IPS DF 6.9 (cell line): ENCODE measurements at regions not wholly inside any gene's neighbourhood (a gene's known extent, or its start where the extent isn't known, plus 50 kb on each side); places are given as distances from the start of the nearest gene placed in this dataset.
"Not testable (repeated sequence)": the region's sequence is repeated elsewhere in the genome, so short reads cannot be mapped to it uniquely, and the experiment has no call there.

Source experiments
- DNase-seq: peaks from one replicate; pipeline ENCODE4 v3.0.0-alpha.2; 2013; ENCODE audit warnings: low read depth, low spot score
- H3K27ac ChIP-seq: one replicate; pipeline ENCODE4 v1.5.1; 2013; ENCODE audit warnings: low read length, control low read depth
- H3K27me3 ChIP-seq: 2 replicates; pipeline ENCODE4 v1.6.1; 2013; ENCODE audit warnings: mild to moderate bottlenecking, low read length; ENCODE audit not compliant: control insufficient read depth, insufficient read depth
- H3K36me3 ChIP-seq: 2 replicates; pipeline ENCODE4 v1.6.1; 2013; ENCODE audit warnings: low read length; ENCODE audit not compliant: control insufficient read depth, insufficient read depth
- H3K4me1 ChIP-seq: 2 replicates; pipeline ENCODE4 v1.6.1; 2013; ENCODE audit warnings: low read length; ENCODE audit not compliant: control insufficient read depth, insufficient read depth
- H3K4me3 ChIP-seq: 2 replicates; pipeline ENCODE4 v1.5.1; 2013; ENCODE audit warnings: mild to moderate bottlenecking, low read length
- H3K9me3 ChIP-seq: 2 replicates; pipeline ENCODE4 v1.6.1; 2013; ENCODE audit warnings: low read length, inconsistent platforms; ENCODE audit not compliant: control insufficient read depth, insufficient read depth
- WGBS: extraction: QIAGEN DNeasy Blood & Tissue Kit; methylation state at CpG from one replicate; pipeline ENCODE4 v1.1.7; 2013; ENCODE audit warnings: mixed read lengths, missing lambda C conversion rate; ENCODE audit not compliant: insufficient read length, insufficient coverage; 5-methylcytosine and 5-hydroxymethylcytosine counted together

GRCh38 chr1:104135036-104135435 lies 385.3 kb downstream of the AMY1C start:
- not testable (repeated sequence) for H3K27ac ChIP-seq, H3K9me3 ChIP-seq
- WGBS: no CpG with 5 or more reads among the region's 6 CpGs

GRCh38 chr1:104136621-104137020 lies 386.9 kb downstream of the AMY1C start:
- no peak overlapping the region for H3K27ac ChIP-seq
- WGBS: no CpG with 5 or more reads among the region's 3 CpGs
- DNase-seq: no peak
- no peaks in the 10 kb centered on the region for H3K9me3 ChIP-seq
- H3K36me3 ChIP-seq: no peaks in the 10 kb centered on the region
- no peak overlapping the region for H3K4me3 ChIP-seq
- H3K27me3 ChIP-seq: no peaks in the 10 kb centered on the region
- H3K4me1 ChIP-seq: no peaks in the 10 kb centered on the region

More at GRCh38 chr1:104135036-104135435, 385.3 kb downstream of the AMY1C start:
- H3K27me3 ChIP-seq, H3K36me3 ChIP-seq, H3K4me3 ChIP-seq, H3K4me1 ChIP-seq, DNase-seq: not testable (repeated sequence)

GRCh38 chr1:104156738-104157137 lies 407.0 kb downstream of the AMY1C start:
- Histone ChIP-seq H3K27ac (no peak overlapping the region), H3K9me3 (no peaks in the 10 kb centered on the region), H3K4me1 (no peaks in the 10 kb centered on the region), H3K36me3 (no peaks in the 10 kb centered on the region), H3K4me3 (no peak overlapping the region), H3K27me3 (no peaks in the 10 kb centered on the region)
- no CpG with 5 or more reads among the region's 4 CpGs for WGBS
- DNase-seq: no peak

- no peaks in the 10 kb centered on the region for H3K27me3 ChIP-seq
- H3K4me1 ChIP-seq: no peaks in the 10 kb centered on the region
- H3K9me3 ChIP-seq: no peaks in the 10 kb centered on the region
- no peaks in the 10 kb centered on the region for H3K36me3 ChIP-seq
- no peak overlapping the region for H3K4me3 ChIP-seq
- no CpG with 5 or more reads among the region's 3 CpGs for WGBS
- DNase-seq: no peak
- no peak overlapping the region for H3K27ac ChIP-seq
Measured at GRCh38 chr1:104163912-104164476, 414.3 kb downstream of the AMY1C start.

- H3K4me3 ChIP-seq: no peak overlapping the region
- H3K27me3 ChIP-seq: no peaks in the 10 kb centered on the region
- no peak overlapping the region for H3K27ac ChIP-seq
- H3K9me3 ChIP-seq: no peaks in the 10 kb centered on the region
- H3K36me3 ChIP-seq: no peaks in the 10 kb centered on the region
- no peak for DNase-seq
- WGBS: no CpG with 5 or more reads among the region's 25 CpGs
- no peaks in the 10 kb centered on the region for H3K4me1 ChIP-seq
Measured at GRCh38 chr1:104172243-104172681, 422.6 kb downstream of the AMY1C start.

- DNase-seq: no peak
- no peak overlapping the region for H3K4me3 ChIP-seq
- no peaks in the 10 kb centered on the region for H3K9me3 ChIP-seq
- no CpG with 5 or more reads among the region's 3 CpGs for WGBS
- H3K27me3 ChIP-seq: no peaks in the 10 kb centered on the region
- H3K27ac ChIP-seq: no peak overlapping the region
- no peaks in the 10 kb centered on the region for H3K36me3 ChIP-seq
- peaks cover 2% of the 10 kb centered on the region; the same call in 1 of the 2 replicates for H3K4me1 ChIP-seq
Measured at GRCh38 chr1:104182251-104182650, 432.6 kb downstream of the AMY1C start.

GRCh38 chr1:104189207-104189606 lies 439.5 kb downstream of the AMY1C start:
- no peaks in the 10 kb centered on the region for H3K9me3 ChIP-seq
- no peak overlapping the region for H3K27ac ChIP-seq
- WGBS: no CpG with 5 or more reads among the region's 1 CpG
- H3K4me1 ChIP-seq: no peaks in the 10 kb centered on the region
- no peaks in the 10 kb centered on the region for H3K27me3 ChIP-seq
- H3K36me3 ChIP-seq: no peaks in the 10 kb centered on the region
- no peak for DNase-seq
- H3K4me3 ChIP-seq: no peak overlapping the region

GRCh38 chr1:104190821-104191220 lies 441.1 kb downstream of the AMY1C start:
- Histone ChIP-seq H3K4me3 (no peak overlapping the region), H3K9me3 (no peaks in the 10 kb centered on the region), H3K4me1 (no peaks in the 10 kb centered on the region), H3K27me3 (no peaks in the 10 kb centered on the region), H3K27ac (no peak overlapping the region), H3K36me3 (no peaks in the 10 kb centered on the region)
- no peak for DNase-seq
- WGBS: no CpG with 5 or more reads among the region's 1 CpG

- Histone ChIP-seq H3K27me3 (no peaks in the 10 kb centered on the region), H3K27ac (no peak overlapping the region), H3K9me3 (no peaks in the 10 kb centered on the region), H3K36me3 (no peaks in the 10 kb centered on the region), H3K4me3 (no peak overlapping the region), H3K4me1 (no peaks in the 10 kb centered on the region)
- no peak for DNase-seq
Measured at GRCh38 chr1:104195395-104195794, 445.7 kb downstream of the AMY1C start.

- no peaks in the 10 kb centered on the region for H3K9me3 ChIP-seq
- H3K4me3 ChIP-seq: no peak overlapping the region
- no peaks in the 10 kb centered on the region for H3K36me3 ChIP-seq
- H3K27ac ChIP-seq: no peak overlapping the region
- no peak for DNase-seq
- H3K4me1 ChIP-seq: no peaks in the 10 kb centered on the region
- no peaks in the 10 kb centered on the region for H3K27me3 ChIP-seq
Measured at GRCh38 chr1:104196136-104196535, 446.4 kb downstream of the AMY1C start.

GRCh38 chr1:104197516-104197915 lies 447.8 kb downstream of the AMY1C start:
- Histone ChIP-seq H3K36me3 (no peaks in the 10 kb centered on the region), H3K27ac (no peak overlapping the region), H3K9me3 (no peaks in the 10 kb centered on the region), H3K4me1 (no peaks in the 10 kb centered on the region), H3K4me3 (no peak overlapping the region), H3K27me3 (no peaks in the 10 kb centered on the region)
- WGBS: no CpG with 5 or more reads among the region's 1 CpG
- DNase-seq: no peak
